ENCODE measurements at regions not wholly inside any gene's neighbourhood (a gene's known extent, or its start where the extent isn't known, plus 50 kb on each side); places are given as distances from the start of the nearest gene placed in this dataset.

GRCh38 chr16:49111351-49111750, 170.3 kb downstream of the CBLN1 start:
- Histone ChIP-seq H3K4me1 (no peaks in the 10 kb centered on the region), H3K36me3 (replicated peaks) (no peaks in the 10 kb centered on the region), H3K27me3 (ENCODE audit: low read depth) (no peaks in the 10 kb centered on the region), H3K9me3 (no peaks in the 10 kb centered on the region), H3K4me3 (no peak overlapping the region)
- in situ Hi-C loops (cut with MboI; ENCODE audit: low sequenced_read_pairs) = no loop called here
- DNase-seq (ENCODE audit: low spot score in 2 of 2) = no peak

GRCh38 chr16:49108611-49109010, 173.0 kb downstream of the CBLN1 start:
- H3K9me3 ChIP-seq = no peaks in the 10 kb centered on the region
- H3K4me3 ChIP-seq = no peak overlapping the region
- in situ Hi-C loops (cut with MboI; ENCODE audit: low sequenced_read_pairs) = no loop called here
- H3K27me3 ChIP-seq (ENCODE audit: low read depth) = no peaks in the 10 kb centered on the region
- DNase-seq (ENCODE audit: low spot score in 2 of 2) = no peak
- H3K36me3 ChIP-seq (replicated peaks) = no peaks in the 10 kb centered on the region
- no peaks in the 10 kb centered on the region for H3K4me1 ChIP-seq

GRCh38 chr16:49103298-49103697, 178.3 kb downstream of the CBLN1 start:
- Histone ChIP-seq H3K27me3 (ENCODE audit: low read depth) (no peaks in the 10 kb centered on the region), H3K4me3 (no peak overlapping the region), H3K9me3 (no peaks in the 10 kb centered on the region), H3K36me3 (replicated peaks) (no peaks in the 10 kb centered on the region), H3K4me1 (no peaks in the 10 kb centered on the region)
- DNase-seq (ENCODE audit: low spot score in 2 of 2) = no peak
- in situ Hi-C loops (cut with MboI; ENCODE audit: low sequenced_read_pairs) = no loop called here

GRCh38 chr16:49101997-49102396, 179.6 kb downstream of the CBLN1 start:
- in situ Hi-C loops (cut with MboI; ENCODE audit: low sequenced_read_pairs) = no loop called here
- Histone ChIP-seq H3K4me1 (no peaks in the 10 kb centered on the region), H3K9me3 (no peaks in the 10 kb centered on the region), H3K4me3 (no peak overlapping the region), H3K36me3 (replicated peaks) (no peaks in the 10 kb centered on the region), H3K27me3 (ENCODE audit: low read depth) (no peaks in the 10 kb centered on the region)
- DNase-seq (ENCODE audit: low spot score in 2 of 2) = no peak

- DNase-seq (ENCODE audit: low spot score in 2 of 2) = no peak
- no peak overlapping the region for H3K4me3 ChIP-seq
- in situ Hi-C loops (cut with MboI; ENCODE audit: low sequenced_read_pairs) = no loop called here
- H3K4me1 ChIP-seq = no peaks in the 10 kb centered on the region
- H3K27me3 ChIP-seq (ENCODE audit: low read depth) = no peaks in the 10 kb centered on the region
- no peaks in the 10 kb centered on the region for H3K9me3 ChIP-seq
- no peaks in the 10 kb centered on the region for H3K36me3 ChIP-seq (replicated peaks)
Observed at GRCh38 chr16:49100366-49100765, 181.3 kb downstream of the CBLN1 start.

GRCh38 chr16:49097964-49098363, 183.7 kb downstream of the CBLN1 start:
- in situ Hi-C loops (cut with MboI; ENCODE audit: low sequenced_read_pairs) = no loop called here
- Histone ChIP-seq H3K4me1 (no peaks in the 10 kb centered on the region), H3K9me3 (no peaks in the 10 kb centered on the region), H3K27me3 (ENCODE audit: low read depth) (no peaks in the 10 kb centered on the region), H3K4me3 (no peak overlapping the region), H3K36me3 (replicated peaks) (no peaks in the 10 kb centered on the region)
- no peak for DNase-seq (ENCODE audit: low spot score in 2 of 2)

GRCh38 chr16:49096176-49096945, 185.3 kb downstream of the CBLN1 start:
- Histone ChIP-seq H3K9me3 (no peaks in the 10 kb centered on the region), H3K36me3 (replicated peaks) (no peaks in the 10 kb centered on the region), H3K27me3 (ENCODE audit: low read depth) (no peaks in the 10 kb centered on the region), H3K4me1 (no peaks in the 10 kb centered on the region), H3K4me3 (no peak overlapping the region)
- DNase-seq (ENCODE audit: low spot score in 2 of 2) = no peak
- in situ Hi-C loops (cut with MboI; ENCODE audit: low sequenced_read_pairs) = no loop called here

- Histone ChIP-seq H3K9me3 (no peaks in the 10 kb centered on the region), H3K36me3 (replicated peaks) (no peaks in the 10 kb centered on the region), H3K4me1 (no peaks in the 10 kb centered on the region), H3K4me3 (no peak overlapping the region), H3K27me3 (ENCODE audit: low read depth) (no peaks in the 10 kb centered on the region)
- DNase-seq (ENCODE audit: low spot score in 2 of 2) = no peak
- in situ Hi-C loops (cut with MboI; ENCODE audit: low sequenced_read_pairs) = no loop called here
Observed at GRCh38 chr16:49095539-49095938, 186.1 kb downstream of the CBLN1 start.

- Histone ChIP-seq H3K9me3 (no peaks in the 10 kb centered on the region), H3K27me3 (ENCODE audit: low read depth) (no peaks in the 10 kb centered on the region), H3K4me1 (no peaks in the 10 kb centered on the region), H3K4me3 (no peak overlapping the region), H3K36me3 (replicated peaks) (no peaks in the 10 kb centered on the region)
- in situ Hi-C loops (cut with MboI; ENCODE audit: low sequenced_read_pairs) = no loop called here
- DNase-seq (ENCODE audit: low spot score in 2 of 2) = no peak
Observed at GRCh38 chr16:49094471-49094870, 187.2 kb downstream of the CBLN1 start.

GRCh38 chr16:49093939-49094338, 187.7 kb downstream of the CBLN1 start:
- H3K36me3 ChIP-seq (replicated peaks) = no peaks in the 10 kb centered on the region
- no peak for DNase-seq (ENCODE audit: low spot score in 2 of 2)
- H3K4me1 ChIP-seq = no peaks in the 10 kb centered on the region
- no peaks in the 10 kb centered on the region for H3K27me3 ChIP-seq (ENCODE audit: low read depth)
- no peak overlapping the region for H3K4me3 ChIP-seq
- no peaks in the 10 kb centered on the region for H3K9me3 ChIP-seq
- in situ Hi-C loops (cut with MboI; ENCODE audit: low sequenced_read_pairs) = no loop called here

- H3K27me3 ChIP-seq (ENCODE audit: low read depth) = no peaks in the 10 kb centered on the region
- in situ Hi-C loops (cut with MboI; ENCODE audit: low sequenced_read_pairs) = no loop called here
- H3K9me3 ChIP-seq = no peaks in the 10 kb centered on the region
- no peaks in the 10 kb centered on the region for H3K36me3 ChIP-seq (replicated peaks)
- no peaks in the 10 kb centered on the region for H3K4me1 ChIP-seq
- no peak for DNase-seq (ENCODE audit: low spot score in 2 of 2)
- H3K4me3 ChIP-seq = no peak overlapping the region
Observed at GRCh38 chr16:49092704-49093103, 188.9 kb downstream of the CBLN1 start.

GRCh38 chr16:49089533-49089932, 192.1 kb downstream of the CBLN1 start:
- H3K4me3 ChIP-seq = no peak overlapping the region
- H3K36me3 ChIP-seq (replicated peaks) = no peaks in the 10 kb centered on the region
- no peaks in the 10 kb centered on the region for H3K4me1 ChIP-seq
- no peak for DNase-seq (ENCODE audit: low spot score in 2 of 2)
- no peaks in the 10 kb centered on the region for H3K9me3 ChIP-seq
- in situ Hi-C loops (cut with MboI; ENCODE audit: low sequenced_read_pairs) = no loop called here
- H3K27me3 ChIP-seq (ENCODE audit: low read depth) = no peaks in the 10 kb centered on the region

- DNase-seq (ENCODE audit: low spot score in 2 of 2) = no peak
- H3K9me3 ChIP-seq = no peaks in the 10 kb centered on the region
- in situ Hi-C loops (cut with MboI; ENCODE audit: low sequenced_read_pairs) = no loop called here
- no peaks in the 10 kb centered on the region for H3K27me3 ChIP-seq (ENCODE audit: low read depth)
- H3K36me3 ChIP-seq (replicated peaks) = no peaks in the 10 kb centered on the region
- H3K4me3 ChIP-seq = no peak overlapping the region
- H3K4me1 ChIP-seq = no peaks in the 10 kb centered on the region
Observed at GRCh38 chr16:49089039-49089438, 192.6 kb downstream of the CBLN1 start.

- in situ Hi-C loops (cut with MboI; ENCODE audit: low sequenced_read_pairs) = no loop called here
- H3K4me3 ChIP-seq = no peak overlapping the region
- no peaks in the 10 kb centered on the region for H3K4me1 ChIP-seq
- no peaks in the 10 kb centered on the region for H3K9me3 ChIP-seq
- H3K36me3 ChIP-seq (replicated peaks) = no peaks in the 10 kb centered on the region
- DNase-seq (ENCODE audit: low spot score in 2 of 2) = no peak
- no peaks in the 10 kb centered on the region for H3K27me3 ChIP-seq (ENCODE audit: low read depth)
Observed at GRCh38 chr16:49085686-49086085, 196.0 kb downstream of the CBLN1 start.

All from HAP-1 (cell line).